ENCODE measurements at regions not wholly inside any gene's neighbourhood (a gene's known extent, or its start where the extent isn't known, plus 50 kb on each side); places are given as distances from the start of the nearest gene placed in this dataset.

- Histone ChIP-seq H3K27ac (no peak overlapping the region), H3K4me1 (no peaks in the 10 kb centered on the region), H3K36me3 (no peaks in the 10 kb centered on the region), H3K4me3 (no peak overlapping the region), H3K27me3 (peaks cover 0 to 9% (median 0%) of the 10 kb centered on the region in 4 donors), H3K9me3 (no peaks in the 10 kb centered on the region)
- DNase-seq, result no peak
- intact Hi-C loops (cut with DNase I), result no loop called here
- TF ChIP-seq POLR2A (IDR thresholded peaks at IDR 0.05), result no peak
- no peak for TF ChIP-seq CTCF (IDR thresholded peaks at IDR 0.05)
- WGBS, 2 donors, result 67 to 77% methylated on average over 5 to 13 of the region's 13 CpGs
These were observed 539.5 kb downstream of the TBC1D22A start for GRCh38 chr22:47301820-47302475.

- Histone ChIP-seq H3K27me3 (peaks cover 0 to 19% (median 0%) of the 10 kb centered on the region in 4 donors), H3K36me3 (no peaks in the 10 kb centered on the region), H3K4me3 (no peak overlapping the region), H3K4me1 (no peaks in the 10 kb centered on the region), H3K9me3 (no peaks in the 10 kb centered on the region), H3K27ac (no peak overlapping the region)
- 93 to 99% methylated on average over 3 to 6 of the region's 11 CpGs for WGBS, 2 donors
- no peak for TF ChIP-seq POLR2A (IDR thresholded peaks at IDR 0.05)
- TF ChIP-seq CTCF (IDR thresholded peaks at IDR 0.05), result no peak
- DNase-seq, result no peak
- intact Hi-C loops (cut with DNase I), result no loop called here
These were observed 538.4 kb downstream of the TBC1D22A start for GRCh38 chr22:47300698-47301405.

- Histone ChIP-seq H3K4me1 (no peaks in the 10 kb centered on the region), H3K9me3 (no peaks in the 10 kb centered on the region), H3K4me3 (no peak overlapping the region), H3K27ac (no peak overlapping the region), H3K36me3 (no peaks in the 10 kb centered on the region), H3K27me3 (peaks cover 0 to 26% (median 0%) of the 10 kb centered on the region in 4 donors)
- intact Hi-C loops (cut with DNase I), result no loop called here
- TF ChIP-seq POLR2A (IDR thresholded peaks at IDR 0.05) (no peak), CTCF (IDR thresholded peaks at IDR 0.05) (no peak)
- DNase-seq, result no peak
- 77 to 83% methylated on average over 15 to 16 of the region's 21 CpGs for WGBS, 2 donors
These were observed 537.6 kb downstream of the TBC1D22A start for GRCh38 chr22:47299863-47300697.

DNA sequence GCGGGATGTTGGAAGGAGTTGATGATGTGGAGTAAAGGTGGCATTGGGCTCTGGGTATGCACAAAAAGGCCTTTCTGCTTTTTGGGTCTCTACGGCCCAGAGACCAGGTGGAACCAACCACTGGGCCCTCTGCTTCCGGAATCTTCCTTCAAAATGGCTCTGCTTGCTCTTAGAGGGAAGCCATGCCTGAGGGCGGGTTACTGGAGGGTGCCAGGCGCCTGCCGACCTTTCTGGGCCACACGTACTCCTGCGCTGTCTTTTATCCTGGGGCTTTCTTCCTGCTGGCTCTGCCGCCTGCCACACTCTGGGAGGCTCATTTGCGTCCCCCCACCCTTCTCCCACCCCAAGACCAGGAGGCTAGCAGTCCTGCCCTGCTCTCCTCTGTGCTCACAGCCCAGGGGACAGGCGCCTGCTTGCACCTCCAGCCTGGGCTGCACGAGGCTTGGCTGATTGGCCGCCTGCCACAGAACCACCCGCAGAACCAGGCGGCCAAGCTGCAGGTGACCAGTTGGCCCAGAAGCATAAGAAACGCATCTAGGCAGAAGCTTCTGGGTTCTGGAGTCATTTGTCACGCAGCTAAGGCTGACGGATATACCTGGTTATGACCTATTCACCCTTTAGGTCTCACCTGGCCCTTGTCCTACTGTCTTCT, 536.9 kb downstream of the TBC1D22A start:
- no peak overlapping the region for H3K4me3 ChIP-seq

More for the DNA sequence above, 536.9 kb downstream of the TBC1D22A start:
- Histone ChIP-seq H3K9me3 (no peaks in the 10 kb centered on the region), H3K27me3 (peaks cover 0 to 34% (median 0%) of the 10 kb centered on the region in 4 donors), H3K4me1 (no peaks in the 10 kb centered on the region), H3K27ac (no peak overlapping the region), H3K36me3 (no peaks in the 10 kb centered on the region)
- no peak for DNase-seq
- WGBS, 2 donors, result 82 to 90% methylated on average over 9 to 11 of the region's 18 CpGs
- TF ChIP-seq CTCF (IDR thresholded peaks at IDR 0.05) (no peak), POLR2A (IDR thresholded peaks at IDR 0.05) (no peak)
- intact Hi-C loops (cut with DNase I), result no loop called here

All from esophagus squamous epithelium (tissue), 5 donors.